GM23338 (cell line): ENCODE measurements at regions not wholly inside any gene's neighbourhood (a gene's known extent, or its start where the extent isn't known, plus 50 kb on each side); places are given as distances from the start of the nearest gene placed in this dataset.

Experiments
- CTCF ChIP-seq, 2 experiments: fragments of 200-600 bp in 1 of 2; sonication (generic) in 1 of 2; conservative IDR thresholded peaks; 2 replicates each; pipeline versions ENCODE4 v1.5.1 to v1.6.1; 2016 to 2017; ENCODE audit warnings: antibody characterized with exemption in 2 of 2, low read depth in 2 of 2, mild to moderate bottlenecking in 2 of 2, moderate library complexity in 1 of 2
- EZH2 ChIP-seq: fragments of 200-600 bp; sonication (generic); IDR thresholded peaks from one replicate; pipeline ENCODE4 v1.8.0; 2017; ENCODE audit warnings: antibody characterized with exemption, mild to moderate bottlenecking, low read depth; ENCODE audit not compliant: unreplicated experiment
- JUNB ChIP-seq: IDR thresholded peaks from one replicate; pipeline ENCODE4 v1.6.1; 2016; ENCODE audit warnings: antibody characterized with exemption; ENCODE audit not compliant: unreplicated experiment
- POLR2AphosphoS5 ChIP-seq: IDR thresholded peaks from 2 replicates; pipeline ENCODE4 v1.6.1; 2016; ENCODE audit warnings: antibody characterized with exemption, low read depth
- REST ChIP-seq: IDR thresholded peaks from one replicate; pipeline ENCODE4 v1.6.1; 2018; ENCODE audit warnings: antibody characterized with exemption; ENCODE audit not compliant: unreplicated experiment

GRCh38 chr6:140907235-140907634, 1225.5 kb upstream of the GJE1 start:
- TF ChIP-seq CTCF (conservative IDR thresholded peaks at IDR 0.05; ENCODE audit: low read depth in 2 of 2) (no peak), REST (no peak), EZH2 (no peak), JUNB (no peak), POLR2AphosphoS5 (no peak)
